NCI-H1930 (cell line): ENCODE measurements at regions not wholly inside any gene's neighbourhood (a gene's known extent, or its start where the extent isn't known, plus 50 kb on each side); places are given as distances from the start of the nearest gene placed in this dataset.

Experiments
- DNase-seq, 2 experiments: peaks; one replicate each; lab custom pipeline; 2025; lab: John Stamatoyannopoulos, UW

DNA sequence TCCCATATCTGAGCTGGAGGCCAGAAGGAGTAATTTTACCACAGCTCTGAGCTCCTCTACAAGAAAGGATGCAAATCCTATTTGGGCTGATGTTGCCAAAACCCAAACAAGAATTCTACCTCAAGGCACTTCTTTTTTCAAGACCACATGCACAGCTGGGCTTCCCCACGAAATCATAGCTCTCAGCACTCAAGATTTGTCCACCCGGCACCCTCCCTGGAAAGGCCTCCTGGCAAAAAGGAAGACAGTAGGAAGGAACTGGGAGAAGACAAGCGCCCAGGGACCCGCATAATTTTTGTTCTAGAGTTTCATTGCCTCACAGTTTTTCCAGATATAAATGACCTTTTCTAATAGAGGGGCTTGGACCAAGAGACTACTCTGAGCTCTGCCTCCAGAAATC lies 90.5 kb downstream of the BANF2 start:
- no peak for DNase-seq

DNA sequence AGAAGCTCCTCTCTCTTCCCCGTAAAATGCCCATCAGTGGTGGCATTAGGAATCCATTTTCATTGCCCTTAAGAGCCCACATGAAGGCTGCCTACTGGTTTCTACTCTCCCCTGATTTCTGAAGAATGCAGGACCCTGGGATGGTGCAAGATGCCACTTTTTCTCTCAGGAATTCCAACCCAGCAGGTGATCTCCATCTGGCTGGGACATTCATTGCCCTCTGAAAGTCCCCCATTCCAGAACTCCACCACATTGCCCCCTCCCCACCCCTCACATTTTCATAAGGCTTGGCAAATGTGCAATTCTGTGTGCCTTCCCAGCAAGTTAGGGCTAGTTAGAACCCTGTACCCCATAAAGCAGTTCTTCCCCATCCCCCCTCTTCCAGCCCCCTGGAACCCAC lies 88.0 kb downstream of the BANF2 start:
- no peak for DNase-seq

DNA sequence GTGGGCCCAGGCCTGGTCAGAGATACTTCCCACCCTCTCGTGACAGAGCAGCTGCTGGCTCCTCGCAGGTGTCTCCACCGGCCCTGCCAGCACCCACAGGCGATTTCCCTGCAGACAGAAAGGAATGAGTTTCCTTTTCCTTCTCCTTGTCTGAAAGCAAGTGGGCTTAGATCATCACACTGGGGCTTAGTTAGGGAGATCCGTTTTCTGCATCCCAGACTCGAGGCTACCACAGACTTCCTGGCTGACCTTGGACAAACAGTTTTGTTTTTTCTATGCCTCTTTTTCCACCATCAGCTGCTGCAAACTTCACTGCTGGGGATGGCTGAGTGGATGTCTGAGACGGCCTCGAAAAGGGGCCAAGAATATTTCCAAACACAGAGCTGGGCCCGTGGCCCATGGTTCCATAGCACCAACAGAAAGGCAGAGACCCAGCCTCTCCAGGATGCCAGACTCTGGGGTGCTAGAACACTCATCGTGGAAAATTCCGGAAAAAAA lies 86.5 kb downstream of the BANF2 start:
- no peak for DNase-seq
